ENCODE measurements at regions not wholly inside any gene's neighbourhood (a gene's known extent, or its start where the extent isn't known, plus 50 kb on each side); places are given as distances from the start of the nearest gene placed in this dataset.

DNA sequence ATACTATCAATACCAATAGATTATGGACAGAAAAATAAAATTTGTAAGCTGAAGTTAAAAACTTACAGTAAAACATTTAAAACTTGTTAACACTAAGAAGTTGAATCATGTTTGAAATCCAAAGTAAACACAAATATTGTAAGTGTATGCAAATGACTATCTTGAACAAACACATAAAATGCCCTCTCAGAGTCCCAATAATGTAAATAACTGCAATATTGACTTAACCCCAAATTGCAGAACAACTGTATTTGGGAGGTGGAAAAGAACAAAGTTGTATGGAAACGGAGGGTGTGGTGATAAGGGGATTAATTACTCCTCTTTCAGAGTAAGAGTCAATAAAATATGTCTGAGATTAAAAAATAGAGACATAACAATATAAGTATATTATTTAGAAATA is 140.0 kb upstream of the NOL4 start:
- Histone ChIP-seq H3K36me3 (ENCODE audit: control insufficient read depth in 1 of 2, insufficient read depth in 2 of 2, low read length in 1 of 2) (no peaks in the 10 kb centered on the region), H3K27me3 (ENCODE audit: control insufficient read depth in 1 of 2, insufficient read depth in 2 of 2, low read length in 1 of 2) (peaks cover 0 to 2% of the 10 kb centered on the region in 2 donors), H3K9me3 (ENCODE audit: control insufficient read depth, low read length) (no peaks in the 10 kb centered on the region), H3K4me1 (ENCODE audit: control insufficient read depth in 1 of 2, insufficient read depth in 2 of 2, low read length in 2 of 2) (no peaks in the 10 kb centered on the region), H3K4me3 (ENCODE audit: low read length in 2 of 2) (no peak overlapping the region), H3K27ac (ENCODE audit: low read depth in 1 of 2, low read length in 2 of 2) (no peak overlapping the region)
- no peak for DNase-seq
- intact Hi-C loops (cut with DNase I), result no loop called here
- ATAC-seq (ENCODE audit: low FRiP score), result no peak
- WGBS, 2 donors, result 38 to 46% methylated on average over 1 of the region's 1 CpG

GRCh38 chr18:34370704-34371395 is 146.1 kb upstream of the NOL4 start:
- Histone ChIP-seq H3K4me1 (ENCODE audit: control insufficient read depth in 1 of 2, insufficient read depth in 2 of 2, low read length in 2 of 2) (no peaks in the 10 kb centered on the region), H3K27me3 (ENCODE audit: control insufficient read depth in 1 of 2, insufficient read depth in 2 of 2, low read length in 1 of 2) (no peaks in the 10 kb centered on the region), H3K9me3 (ENCODE audit: control insufficient read depth, low read length) (no peaks in the 10 kb centered on the region), H3K36me3 (ENCODE audit: control insufficient read depth in 1 of 2, insufficient read depth in 2 of 2, low read length in 1 of 2) (no peaks in the 10 kb centered on the region), H3K4me3 (ENCODE audit: low read length in 2 of 2) (no peak overlapping the region), H3K27ac (ENCODE audit: low read depth in 1 of 2, low read length in 2 of 2) (no peak overlapping the region)
- no peak for ATAC-seq (ENCODE audit: low FRiP score)
- WGBS, 2 donors, result 65 to 67% methylated on average over 3 of the region's 3 CpGs
- no peak for DNase-seq
- intact Hi-C loops (cut with DNase I), result no loop called here

GRCh38 chr18:34380326-34380725 is 155.6 kb upstream of the NOL4 start:
- peaks cover 0 to 3% of the 10 kb centered on the region in 2 donors for H3K27me3 ChIP-seq (ENCODE audit: control insufficient read depth in 1 of 2, insufficient read depth in 2 of 2, low read length in 1 of 2)
- WGBS, 2 donors, result 90 to 92% methylated on average over 1 of the region's 1 CpG
- intact Hi-C loops (cut with DNase I), result no loop called here

GRCh38 chr18:34385311-34385710 is 160.6 kb upstream of the NOL4 start:
- Histone ChIP-seq H3K4me3 (ENCODE audit: low read length in 2 of 2) (no peak overlapping the region), H3K36me3 (ENCODE audit: control insufficient read depth in 1 of 2, insufficient read depth in 2 of 2, low read length in 1 of 2) (no peaks in the 10 kb centered on the region), H3K27ac (ENCODE audit: low read depth in 1 of 2, low read length in 2 of 2) (no peak overlapping the region), H3K4me1 (ENCODE audit: control insufficient read depth in 1 of 2, insufficient read depth in 2 of 2, low read length in 2 of 2) (no peaks in the 10 kb centered on the region), H3K9me3 (ENCODE audit: control insufficient read depth, low read length) (peaks cover 1% of the 10 kb centered on the region), H3K27me3 (ENCODE audit: control insufficient read depth in 1 of 2, insufficient read depth in 2 of 2, low read length in 1 of 2) (peaks cover 0 to 3% of the 10 kb centered on the region in 2 donors)
- ATAC-seq (ENCODE audit: low FRiP score) (no peak), DNase-seq (no peak)
- intact Hi-C loops (cut with DNase I), result no loop called here

More at GRCh38 chr18:34380326-34380725, 155.6 kb upstream of the NOL4 start:
- Histone ChIP-seq H3K36me3 (ENCODE audit: control insufficient read depth in 1 of 2, insufficient read depth in 2 of 2, low read length in 1 of 2) (no peaks in the 10 kb centered on the region), H3K4me1 (ENCODE audit: control insufficient read depth in 1 of 2, insufficient read depth in 2 of 2, low read length in 2 of 2) (no peaks in the 10 kb centered on the region), H3K4me3 (ENCODE audit: low read length in 2 of 2) (no peak overlapping the region), H3K9me3 (ENCODE audit: control insufficient read depth, low read length) (peaks cover 1% of the 10 kb centered on the region), H3K27ac (ENCODE audit: low read depth in 1 of 2, low read length in 2 of 2) (no peak overlapping the region)
- ATAC-seq (ENCODE audit: low FRiP score), result no peak
- no peak for DNase-seq

DNA sequence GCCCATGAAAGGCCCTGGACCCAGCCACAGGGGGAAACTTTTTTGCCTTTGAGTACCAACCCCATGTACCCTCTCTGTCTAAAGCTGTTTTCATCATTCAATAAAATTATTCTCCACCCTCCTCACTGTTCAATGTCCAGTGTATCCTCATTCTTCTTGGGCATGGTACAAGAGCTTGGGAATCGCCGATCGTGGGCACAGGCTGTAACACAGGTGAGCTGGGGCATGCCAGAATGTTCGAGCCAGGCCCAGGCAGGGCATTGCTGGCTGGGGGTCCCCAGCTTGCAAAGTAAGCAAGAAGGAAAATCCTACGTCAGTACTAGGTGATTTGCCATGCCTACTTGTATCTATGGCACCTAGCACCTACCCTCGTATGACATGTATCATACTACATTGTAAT is 162.1 kb upstream of the NOL4 start:
- WGBS, 2 donors, result 90 to 93% methylated on average over 6 of the region's 6 CpGs
- DNase-seq (no peak), ATAC-seq (ENCODE audit: low FRiP score) (no peak)
- H3K36me3 ChIP-seq (ENCODE audit: control insufficient read depth in 1 of 2, insufficient read depth in 2 of 2, low read length in 1 of 2), result no peaks in the 10 kb centered on the region
- H3K27me3 ChIP-seq (ENCODE audit: control insufficient read depth in 1 of 2, insufficient read depth in 2 of 2, low read length in 1 of 2), result peaks cover 0 to 3% of the 10 kb centered on the region in 2 donors
- intact Hi-C loops (cut with DNase I), result no loop called here
- no peak overlapping the region for H3K4me3 ChIP-seq (ENCODE audit: low read length in 2 of 2)
- no peak overlapping the region for H3K27ac ChIP-seq (ENCODE audit: low read depth in 1 of 2, low read length in 2 of 2)
- H3K4me1 ChIP-seq (ENCODE audit: control insufficient read depth in 1 of 2, insufficient read depth in 2 of 2, low read length in 2 of 2), result no peaks in the 10 kb centered on the region
- H3K9me3 ChIP-seq (ENCODE audit: control insufficient read depth, low read length), result peaks cover 1% of the 10 kb centered on the region

DNA sequence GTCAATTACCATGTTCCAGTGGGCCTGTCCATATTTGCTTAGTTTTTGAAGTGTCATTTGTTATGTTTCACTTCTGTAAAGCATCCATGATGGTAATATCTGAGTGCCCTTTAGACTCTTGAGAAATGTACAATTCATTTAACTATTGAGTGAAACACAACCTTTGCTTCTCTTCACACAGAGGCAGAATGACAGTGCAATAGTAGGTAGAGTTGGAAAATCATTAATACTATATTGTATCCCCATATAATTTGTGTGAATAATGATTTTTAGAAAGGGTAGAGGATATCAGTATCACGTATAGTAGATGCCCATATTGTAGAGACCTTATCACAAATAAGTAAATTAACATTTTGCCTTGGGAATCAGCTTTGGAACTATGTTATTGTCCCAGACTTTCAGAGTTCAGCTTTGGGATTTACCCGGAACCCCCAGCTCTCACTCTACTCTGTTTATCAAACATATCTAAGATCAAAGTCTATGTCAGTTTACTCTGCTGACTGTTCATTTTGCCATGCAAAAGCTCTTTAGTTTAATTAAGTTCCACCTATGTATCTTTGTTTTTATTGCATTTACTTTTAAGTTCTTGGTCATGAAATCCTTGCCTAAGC is 172.7 kb upstream of the NOL4 start:
- no peaks in the 10 kb centered on the region for H3K27me3 ChIP-seq (ENCODE audit: control insufficient read depth in 1 of 2, insufficient read depth in 2 of 2, low read length in 1 of 2)
- no peaks in the 10 kb centered on the region for H3K4me1 ChIP-seq (ENCODE audit: control insufficient read depth in 1 of 2, insufficient read depth in 2 of 2, low read length in 2 of 2)
- DNase-seq (no peak), ATAC-seq (ENCODE audit: low FRiP score) (no peak)
- 77 to 78% methylated on average over 2 of the region's 2 CpGs for WGBS, 2 donors
- no peak overlapping the region for H3K27ac ChIP-seq (ENCODE audit: low read depth in 1 of 2, low read length in 2 of 2)
- H3K9me3 ChIP-seq (ENCODE audit: control insufficient read depth, low read length), result no peaks in the 10 kb centered on the region
- H3K36me3 ChIP-seq (ENCODE audit: control insufficient read depth in 1 of 2, insufficient read depth in 2 of 2, low read length in 1 of 2), result no peaks in the 10 kb centered on the region
- intact Hi-C loops (cut with DNase I), result no loop called here
- H3K4me3 ChIP-seq (ENCODE audit: low read length in 2 of 2), result no peak overlapping the region

DNA sequence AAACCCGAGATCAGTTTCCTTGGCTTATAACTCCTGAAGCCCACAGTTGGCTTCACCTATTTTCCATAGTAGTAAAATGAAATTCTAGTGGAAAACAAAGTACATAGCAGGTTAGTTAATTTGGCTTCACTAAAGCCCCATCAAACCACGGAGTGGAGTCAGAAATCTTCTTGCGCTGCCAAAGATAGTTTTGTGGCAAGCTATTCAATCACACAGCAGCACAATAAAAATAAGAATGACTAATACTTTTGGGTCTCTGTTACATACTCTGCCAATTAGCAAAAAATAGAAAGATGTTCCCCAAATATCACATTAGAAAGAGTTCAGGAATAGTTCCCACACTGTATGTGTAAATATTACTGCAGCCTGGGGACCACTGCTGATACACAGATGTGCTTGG is 175.2 kb upstream of the NOL4 start:
- H3K36me3 ChIP-seq (ENCODE audit: control insufficient read depth in 1 of 2, insufficient read depth in 2 of 2, low read length in 1 of 2), result no peaks in the 10 kb centered on the region
- DNase-seq (no peak), ATAC-seq (ENCODE audit: low FRiP score) (no peak)
- H3K4me1 ChIP-seq (ENCODE audit: control insufficient read depth in 1 of 2, insufficient read depth in 2 of 2, low read length in 2 of 2), result no peaks in the 10 kb centered on the region
- intact Hi-C loops (cut with DNase I), result no loop called here
- no peaks in the 10 kb centered on the region for H3K27me3 ChIP-seq (ENCODE audit: control insufficient read depth in 1 of 2, insufficient read depth in 2 of 2, low read length in 1 of 2)
- no peak overlapping the region for H3K4me3 ChIP-seq (ENCODE audit: low read length in 2 of 2)
- H3K27ac ChIP-seq (ENCODE audit: low read depth in 1 of 2, low read length in 2 of 2), result no peak overlapping the region
- 70 to 72% methylated on average over 3 of the region's 3 CpGs for WGBS, 2 donors
- H3K9me3 ChIP-seq (ENCODE audit: control insufficient read depth, low read length), result no peaks in the 10 kb centered on the region

GRCh38 chr18:34400834-34401233 is 176.1 kb upstream of the NOL4 start:
- ATAC-seq (ENCODE audit: low FRiP score) (no peak), DNase-seq (no peak)
- no peak overlapping the region for H3K4me3 ChIP-seq (ENCODE audit: low read length in 2 of 2)
- intact Hi-C loops (cut with DNase I), result no loop called here
- no peaks in the 10 kb centered on the region for H3K36me3 ChIP-seq (ENCODE audit: control insufficient read depth in 1 of 2, insufficient read depth in 2 of 2, low read length in 1 of 2)
- H3K4me1 ChIP-seq (ENCODE audit: control insufficient read depth in 1 of 2, insufficient read depth in 2 of 2, low read length in 2 of 2), result no peaks in the 10 kb centered on the region
- 67 to 75% methylated on average over 1 of the region's 1 CpG for WGBS, 2 donors
- no peak overlapping the region for H3K27ac ChIP-seq (ENCODE audit: low read depth in 1 of 2, low read length in 2 of 2)
- H3K27me3 ChIP-seq (ENCODE audit: control insufficient read depth in 1 of 2, insufficient read depth in 2 of 2, low read length in 1 of 2), result no peaks in the 10 kb centered on the region
- H3K9me3 ChIP-seq (ENCODE audit: control insufficient read depth, low read length), result no peaks in the 10 kb centered on the region

- Histone ChIP-seq H3K36me3 (ENCODE audit: control insufficient read depth in 1 of 2, insufficient read depth in 2 of 2, low read length in 1 of 2) (no peaks in the 10 kb centered on the region), H3K4me3 (ENCODE audit: low read length in 2 of 2) (no peak overlapping the region), H3K27ac (ENCODE audit: low read depth in 1 of 2, low read length in 2 of 2) (no peak overlapping the region), H3K9me3 (ENCODE audit: control insufficient read depth, low read length) (no peaks in the 10 kb centered on the region), H3K27me3 (ENCODE audit: control insufficient read depth in 1 of 2, insufficient read depth in 2 of 2, low read length in 1 of 2) (no peaks in the 10 kb centered on the region), H3K4me1 (ENCODE audit: control insufficient read depth in 1 of 2, insufficient read depth in 2 of 2, low read length in 2 of 2) (no peaks in the 10 kb centered on the region)
- 52 to 58% methylated on average over 2 of the region's 2 CpGs for WGBS, 2 donors
- ATAC-seq (ENCODE audit: low FRiP score), result no peak
- no peak for DNase-seq
- intact Hi-C loops (cut with DNase I), result no loop called here
Observed at GRCh38 chr18:34401775-34402174, 177.1 kb upstream of the NOL4 start.

Measured in aorta (tissue), 5 donors.